DND-41 (cell line): ENCODE measurements at regions not wholly inside any gene's neighbourhood (a gene's known extent, or its start where the extent isn't known, plus 50 kb on each side); places are given as distances from the start of the nearest gene placed in this dataset.

ENCODE experiments used
- ATAC-seq: fragments of 200-7000 bp; cut with Tn5 transposase; 3 replicates; pipeline ENCODE4 v1.9.1; 2021; ENCODE audit warnings: low read depth; ENCODE audit not compliant: insufficient read depth
- DNase-seq: peaks from one replicate; pipeline ENCODE4 v3.0.0-alpha.2; 2020
- H2AFZ ChIP-seq: 2 replicates; pipeline ENCODE4 v1.6.0; 2012; ENCODE audit warnings: low read depth, low read length
- H3K27ac ChIP-seq: 2 replicates; pipeline ENCODE4 v1.5.1; 2012; ENCODE audit warnings: low read length, inconsistent platforms
- H3K27me3 ChIP-seq: fragments of 200-600 bp; sonication (generic); 2 replicates; pipeline ENCODE4 v1.6.0; 2012; ENCODE audit warnings: low read length, mild to moderate bottlenecking, inconsistent platforms; ENCODE audit not compliant: insufficient read depth, poor library complexity
- H3K36me3 ChIP-seq: 2 replicates; pipeline ENCODE4 v1.5.1; 2012; ENCODE audit warnings: low read length, inconsistent platforms; ENCODE audit not compliant: insufficient read depth
- H3K4me1 ChIP-seq: 2 replicates; pipeline ENCODE4 v1.5.1; 2012; ENCODE audit warnings: mild to moderate bottlenecking, low read length; ENCODE audit not compliant: insufficient read depth
- H3K4me2 ChIP-seq: 2 replicates; pipeline ENCODE4 v1.6.0; 2012; ENCODE audit warnings: mild to moderate bottlenecking, moderate library complexity, low read length, inconsistent platforms; ENCODE audit not compliant: insufficient read depth
- H3K4me3 ChIP-seq, 2 experiments: fragments of 200-600 bp in 1 of 2; shearing (Covaris generic) in 1 of 2; 2 replicates each; pipeline ENCODE4 v1.5.1; 2012 to 2016; ENCODE audit warnings: inconsistent platforms in 2 of 2, low read length in 2 of 2, mild to moderate bottlenecking in 2 of 2, low read depth in 1 of 2, moderate library complexity in 1 of 2
- H3K79me2 ChIP-seq: 2 replicates; pipeline ENCODE4 v1.6.0; 2012; ENCODE audit warnings: low read length, inconsistent platforms; ENCODE audit not compliant: insufficient read depth
- H3K9ac ChIP-seq: 2 replicates; pipeline ENCODE4 v1.6.0; 2012; ENCODE audit warnings: low read depth, mild to moderate bottlenecking, inconsistent platforms, low read length, moderate library complexity
- H3K9me3 ChIP-seq: 2 replicates; pipeline ENCODE4 v1.5.1; 2012; ENCODE audit warnings: low read length, moderate library complexity, mild to moderate bottlenecking, inconsistent platforms; ENCODE audit not compliant: insufficient read depth, severe bottlenecking
- H4K20me1 ChIP-seq: 2 replicates; pipeline ENCODE4 v1.6.0; 2012; ENCODE audit warnings: low read length; ENCODE audit not compliant: insufficient read depth
- CTCF ChIP-seq: IDR thresholded peaks from 2 replicates; pipeline ENCODE4 v1.5.1; 2012; ENCODE audit warnings: borderline replicate concordance, low read length, moderate library complexity, mild to moderate bottlenecking; ENCODE audit not compliant: poor library complexity, severe bottlenecking; ENCODE audit errors: extremely low read depth
- EZH2 ChIP-seq: IDR thresholded peaks from 3 replicates; pipeline ENCODE4 v1.6.1; 2012; ENCODE audit warnings: borderline replicate concordance, low read depth, mild to moderate bottlenecking, moderate library complexity, low read length, inconsistent platforms; ENCODE audit not compliant: severe bottlenecking

GRCh38 chr3:177929310-177929709 lies 606.9 kb upstream of the KCNMB2 start:
- Histone ChIP-seq H3K9ac (no peak overlapping the region), H3K27ac (no peak overlapping the region), H4K20me1 (no peaks in the 10 kb centered on the region), H3K79me2 (no peaks in the 10 kb centered on the region), H3K9me3 (no peaks in the 10 kb centered on the region), H3K36me3 (no peaks in the 10 kb centered on the region), H3K27me3 (no peaks in the 10 kb centered on the region), H3K4me1 (no peaks in the 10 kb centered on the region), H3K4me3 (no peak overlapping the region), H2AFZ (no peak overlapping the region), H3K4me2 (no peak overlapping the region)
- ATAC-seq = no peak
- DNase-seq = no peak
- TF ChIP-seq EZH2 (no peak), CTCF (no peak)

GRCh38 chr3:177930771-177931170 lies 605.5 kb upstream of the KCNMB2 start:
- Histone ChIP-seq H3K27ac (no peak overlapping the region), H3K27me3 (no peaks in the 10 kb centered on the region), H2AFZ (no peak overlapping the region), H3K79me2 (no peaks in the 10 kb centered on the region), H3K4me1 (no peaks in the 10 kb centered on the region), H3K36me3 (no peaks in the 10 kb centered on the region), H3K9ac (no peak overlapping the region), H4K20me1 (no peaks in the 10 kb centered on the region), H3K4me3 (no peak overlapping the region), H3K4me2 (no peak overlapping the region), H3K9me3 (no peaks in the 10 kb centered on the region)
- TF ChIP-seq EZH2 = no peak
- TF ChIP-seq CTCF = no peak
- DNase-seq (no peak), ATAC-seq (no peak)

GRCh38 chr3:177931346-177931745 lies 604.9 kb upstream of the KCNMB2 start:
- no peaks in the 10 kb centered on the region for H3K9me3 ChIP-seq
- H3K9ac ChIP-seq = no peak overlapping the region
- no peak overlapping the region for H2AFZ ChIP-seq
- no peak overlapping the region for H3K4me3 ChIP-seq
- no peaks in the 10 kb centered on the region for H3K36me3 ChIP-seq
- no peaks in the 10 kb centered on the region for H3K79me2 ChIP-seq
- no peaks in the 10 kb centered on the region for H3K27me3 ChIP-seq
- H3K4me1 ChIP-seq = no peaks in the 10 kb centered on the region
- no peak overlapping the region for H3K4me2 ChIP-seq
- DNase-seq (no peak), ATAC-seq (no peak)
- H3K27ac ChIP-seq = no peak overlapping the region
- TF ChIP-seq EZH2 = no peak
- no peak for TF ChIP-seq CTCF
- H4K20me1 ChIP-seq = no peaks in the 10 kb centered on the region

- Histone ChIP-seq H3K4me3 (no peak overlapping the region), H3K4me2 (no peak overlapping the region), H3K27me3 (no peaks in the 10 kb centered on the region), H3K9ac (no peak overlapping the region), H3K36me3 (no peaks in the 10 kb centered on the region), H3K79me2 (no peaks in the 10 kb centered on the region), H2AFZ (no peak overlapping the region), H4K20me1 (no peaks in the 10 kb centered on the region), H3K4me1 (no peaks in the 10 kb centered on the region), H3K9me3 (no peaks in the 10 kb centered on the region), H3K27ac (no peak overlapping the region)
- no peak for DNase-seq
- no peak for ATAC-seq
- no peak for TF ChIP-seq CTCF
- no peak for TF ChIP-seq EZH2
These were observed 603.9 kb upstream of the KCNMB2 start for GRCh38 chr3:177932346-177932745.
